Retinal pigment epithelial cell (primary cell): ENCODE measurements at regions not wholly inside any gene's neighbourhood (a gene's known extent, or its start where the extent isn't known, plus 50 kb on each side); places are given as distances from the start of the nearest gene placed in this dataset.

ENCODE experiments used
- DNase-seq: peaks from one replicate; pipeline ENCODE4 v3.0.0-alpha.2; 2010; ENCODE audit warnings: low read depth
- H3K4me3 ChIP-seq: 2 replicates; pipeline ENCODE4 v1.5.1; 2011; ENCODE audit warnings: mild to moderate bottlenecking, low read length, control low read depth, moderate library complexity
- TF ChIP-seq, protein P1 (sequence below): conservative IDR thresholded peaks from 2 replicates; pipeline ENCODE4 v1.5.1; 2011; ENCODE audit warnings: low read depth, low read length, control low read depth, inconsistent platforms

DNA sequence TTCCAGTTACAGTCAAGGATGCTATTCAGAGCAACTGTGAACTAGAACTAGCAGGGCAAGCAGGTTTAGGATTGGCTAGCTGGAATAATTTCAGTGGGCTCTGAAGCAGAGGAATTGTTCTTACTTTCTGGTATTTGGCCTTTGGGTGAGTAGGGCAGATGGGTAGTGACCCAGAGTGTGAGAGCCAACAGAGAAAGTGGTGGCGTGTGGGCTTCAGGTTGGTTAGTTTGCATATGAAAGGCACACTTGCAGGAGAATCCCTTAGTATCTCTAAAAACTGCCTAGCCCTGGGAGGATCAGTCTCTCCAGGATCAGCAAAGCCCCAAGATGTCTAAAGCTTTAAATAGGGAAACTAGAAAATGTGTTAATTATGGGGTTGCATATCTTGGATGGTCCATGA, 67.6 kb upstream of the LRRC8B start:
- H3K4me3 ChIP-seq: no peak overlapping the region
- no peak for DNase-seq
- TF ChIP-seq, protein P1, sequence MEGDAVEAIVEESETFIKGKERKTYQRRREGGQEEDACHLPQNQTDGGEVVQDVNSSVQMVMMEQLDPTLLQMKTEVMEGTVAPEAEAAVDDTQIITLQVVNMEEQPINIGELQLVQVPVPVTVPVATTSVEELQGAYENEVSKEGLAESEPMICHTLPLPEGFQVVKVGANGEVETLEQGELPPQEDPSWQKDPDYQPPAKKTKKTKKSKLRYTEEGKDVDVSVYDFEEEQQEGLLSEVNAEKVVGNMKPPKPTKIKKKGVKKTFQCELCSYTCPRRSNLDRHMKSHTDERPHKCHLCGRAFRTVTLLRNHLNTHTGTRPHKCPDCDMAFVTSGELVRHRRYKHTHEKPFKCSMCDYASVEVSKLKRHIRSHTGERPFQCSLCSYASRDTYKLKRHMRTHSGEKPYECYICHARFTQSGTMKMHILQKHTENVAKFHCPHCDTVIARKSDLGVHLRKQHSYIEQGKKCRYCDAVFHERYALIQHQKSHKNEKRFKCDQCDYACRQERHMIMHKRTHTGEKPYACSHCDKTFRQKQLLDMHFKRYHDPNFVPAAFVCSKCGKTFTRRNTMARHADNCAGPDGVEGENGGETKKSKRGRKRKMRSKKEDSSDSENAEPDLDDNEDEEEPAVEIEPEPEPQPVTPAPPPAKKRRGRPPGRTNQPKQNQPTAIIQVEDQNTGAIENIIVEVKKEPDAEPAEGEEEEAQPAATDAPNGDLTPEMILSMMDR: no peak

DNA sequence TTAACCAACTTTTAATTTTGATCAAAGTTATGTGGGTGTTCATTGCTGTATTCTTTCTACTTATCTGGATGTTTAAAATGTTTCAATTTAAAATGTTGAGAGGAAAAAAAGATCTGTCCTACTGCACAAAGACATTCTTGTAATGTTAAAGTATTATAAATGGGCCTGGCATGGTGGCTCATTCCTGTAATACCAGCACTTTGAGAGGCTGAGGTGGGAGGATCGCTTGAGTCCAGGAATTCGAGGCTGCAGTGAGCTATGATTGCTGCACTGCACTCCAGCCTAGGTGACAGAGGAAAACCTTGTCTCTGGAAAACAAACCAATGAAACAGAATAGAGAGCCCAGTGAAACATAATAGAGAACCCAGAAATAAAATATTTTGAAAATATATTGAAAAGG, 65.5 kb upstream of the LRRC8B start:
- no peak overlapping the region for H3K4me3 ChIP-seq
- TF ChIP-seq, protein P1: no peak
- DNase-seq: no peak

DNA sequence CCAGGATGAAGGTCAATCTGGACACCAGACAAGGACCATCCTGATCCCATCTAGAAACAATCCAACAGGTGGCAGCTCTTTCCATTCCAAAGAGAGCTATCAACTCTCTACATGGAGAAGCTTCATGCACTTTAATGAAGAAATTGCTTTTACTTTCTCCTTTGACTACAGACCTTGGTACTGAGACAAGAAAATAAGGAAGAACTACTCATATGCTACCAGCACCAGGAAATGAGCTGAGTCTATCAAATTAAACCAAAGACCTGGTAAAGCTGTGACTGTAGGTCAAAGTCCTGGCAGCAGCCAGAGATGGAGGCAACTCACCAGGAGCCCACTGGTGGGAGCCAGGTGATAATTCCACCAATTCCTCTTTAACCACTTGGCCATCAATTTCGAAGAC, 64.3 kb upstream of the LRRC8B start:
- DNase-seq: no peak
- H3K4me3 ChIP-seq: no peak overlapping the region
- TF ChIP-seq, protein P1: no peak

DNA sequence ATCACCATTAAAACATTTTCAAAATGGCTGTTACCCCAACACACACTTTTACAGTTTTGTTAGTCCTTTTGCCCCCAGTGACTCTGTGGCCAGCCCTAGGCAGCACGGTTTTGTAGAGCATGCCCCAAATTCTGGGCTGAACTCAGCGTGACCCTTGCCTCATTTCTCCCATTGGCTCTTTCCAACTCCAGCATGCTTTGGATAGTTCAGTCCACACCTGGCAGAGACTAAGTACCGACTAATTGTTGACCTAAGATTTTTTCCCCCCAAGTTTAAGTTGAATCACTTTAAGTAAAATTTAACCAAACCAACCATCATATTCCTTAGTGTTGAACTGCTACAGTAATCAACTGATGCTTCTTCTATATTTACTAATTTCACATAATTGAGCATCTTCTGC, 62.4 kb upstream of the LRRC8B start:
- H3K4me3 ChIP-seq: no peak overlapping the region
- TF ChIP-seq, protein P1: no peak
- DNase-seq: no peak

DNA sequence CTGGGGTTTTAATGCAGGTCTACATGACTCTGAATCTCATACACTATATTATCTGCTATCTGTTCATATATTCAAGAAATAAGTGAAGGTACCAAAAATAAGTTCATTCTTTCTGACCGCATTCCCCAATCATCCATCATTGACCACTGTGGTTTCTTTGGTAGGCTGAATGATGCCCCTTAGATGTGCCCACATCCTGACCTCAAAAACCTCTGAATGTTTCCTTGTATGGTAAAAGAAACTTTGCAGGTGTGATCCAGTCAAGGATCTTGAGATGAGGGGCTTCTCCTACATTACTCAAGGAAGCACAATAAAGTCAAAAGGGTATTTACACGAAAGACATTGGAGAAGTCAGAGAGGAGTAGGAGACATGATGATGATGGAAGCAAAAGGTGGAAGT, 60.6 kb upstream of the LRRC8B start:
- TF ChIP-seq, protein P1: no peak
- H3K4me3 ChIP-seq: no peak overlapping the region
- DNase-seq: no peak

DNA sequence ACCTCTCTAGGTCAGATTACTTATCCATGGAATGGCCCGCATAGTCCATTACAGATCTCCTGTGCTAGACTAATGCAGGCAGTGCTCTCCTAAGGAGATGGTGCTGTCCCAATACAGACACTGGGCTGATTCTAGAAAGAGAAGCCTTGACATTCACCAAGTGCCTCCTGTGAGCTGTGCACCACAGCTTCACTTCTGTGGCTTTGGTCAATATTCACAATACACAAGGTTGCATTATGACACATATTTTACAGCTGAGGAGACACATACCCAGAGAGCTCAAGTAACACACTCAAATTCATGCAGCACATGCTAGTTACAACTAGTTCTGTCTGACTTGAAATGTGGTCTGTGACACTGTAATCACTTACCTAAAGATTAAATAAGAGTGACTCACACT, 59.4 kb upstream of the LRRC8B start:
- DNase-seq: no peak

DNA sequence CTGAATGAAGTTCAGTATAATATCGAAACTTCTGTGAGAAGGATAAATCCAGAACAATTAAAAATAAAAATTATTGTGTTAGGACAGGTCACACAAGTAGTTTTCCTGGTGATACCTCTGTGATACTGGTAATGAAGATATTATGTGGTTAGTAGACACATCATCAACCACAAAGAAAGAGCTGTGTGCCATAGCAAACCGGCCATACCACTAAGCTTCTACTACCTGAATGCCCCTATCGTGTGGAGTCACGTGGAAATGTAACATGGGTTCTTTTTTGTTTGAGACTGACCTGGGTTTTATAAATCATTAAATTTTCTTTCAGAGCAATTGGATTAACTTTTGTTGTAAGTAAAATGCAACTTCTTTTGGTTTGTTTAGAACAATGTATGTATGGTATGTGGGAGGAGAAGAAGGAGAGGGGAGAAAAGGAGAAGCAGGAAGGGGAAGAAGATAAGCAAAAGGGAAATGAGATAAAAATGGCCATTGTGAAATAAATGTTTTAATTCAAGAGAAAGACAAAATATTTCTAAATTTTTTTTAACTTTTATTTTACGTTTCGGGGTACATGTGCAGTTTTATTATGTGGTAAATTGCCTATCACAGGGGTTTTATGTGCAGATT, 58.2 kb upstream of the LRRC8B start:
- no peak overlapping the region for H3K4me3 ChIP-seq
- TF ChIP-seq, protein P1: no peak
- DNase-seq: no peak

More for the DNA sequence above, 59.4 kb upstream of the LRRC8B start:
- TF ChIP-seq, protein P1: no peak
- no peak overlapping the region for H3K4me3 ChIP-seq
